HG03135 (cell line): ENCODE measurements at regions not wholly inside any gene's neighbourhood (a gene's known extent, or its start where the extent isn't known, plus 50 kb on each side); places are given as distances from the start of the nearest gene placed in this dataset.
"Not testable (repeated sequence)": the region's sequence is repeated elsewhere in the genome, so short reads cannot be mapped to it uniquely, and the experiment has no call there.

Experiments used
- ATAC-seq: cut with Tn5 transposase; IDR thresholded peaks from one replicate; pipeline ENCODE4 v1.9.1; 2021; ENCODE audit warnings: mild to moderate bottlenecking, moderate library complexity; ENCODE audit not compliant: unreplicated experiment

DNA sequence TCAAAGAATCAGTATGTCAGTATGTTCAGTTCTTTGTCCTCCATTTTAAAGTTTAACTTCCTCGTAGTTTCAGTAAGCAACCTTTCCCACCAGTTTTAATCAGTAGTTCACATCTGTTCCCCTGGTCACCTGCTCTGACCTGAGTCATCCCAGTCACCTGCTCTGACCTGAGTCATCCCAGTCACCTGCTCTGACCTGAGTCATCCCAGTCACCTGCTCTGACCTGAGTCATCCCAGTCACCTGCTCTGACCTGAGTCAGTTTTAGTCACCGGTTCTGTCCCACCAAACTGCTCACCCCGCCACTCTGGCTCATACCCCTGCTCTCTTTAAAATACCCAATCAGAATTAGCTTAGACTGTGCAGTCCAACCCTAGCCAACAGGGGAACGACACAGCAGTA, 180.1 kb upstream of the CNTN6 start:
- not testable (repeated sequence) for ATAC-seq

DNA sequence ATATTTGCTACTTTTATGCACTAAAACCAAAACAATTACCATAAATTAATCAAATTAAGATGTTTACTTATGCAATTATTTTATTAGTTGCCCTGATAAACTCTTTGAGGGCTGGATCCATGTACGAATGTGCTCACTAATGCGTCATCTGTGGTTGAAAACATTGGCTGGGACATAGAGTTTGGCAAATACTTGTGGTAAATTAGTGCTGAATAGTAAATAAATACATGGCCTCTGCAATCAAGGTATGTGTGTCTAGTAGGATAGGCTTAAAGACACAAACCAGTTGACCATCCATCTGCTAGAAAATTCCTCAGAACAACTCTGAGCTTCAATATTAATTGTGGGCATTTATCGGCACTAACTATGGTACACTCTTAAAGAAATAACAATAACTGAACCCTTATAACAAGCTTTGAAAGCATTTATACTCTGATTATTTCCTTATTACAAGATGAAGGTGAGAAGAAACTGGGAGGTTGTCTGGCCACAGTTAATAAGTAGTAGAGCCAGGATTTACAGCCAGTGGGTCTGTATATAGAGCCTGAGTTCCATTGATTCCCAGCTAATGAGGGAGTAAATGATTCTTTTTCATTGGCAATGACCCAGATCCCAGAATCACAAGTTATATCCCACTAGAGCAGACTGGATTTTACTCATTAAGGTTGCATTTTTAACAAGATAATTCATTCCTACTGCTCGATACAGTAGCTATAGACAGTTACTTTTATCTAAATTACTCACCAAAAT, 169.5 kb upstream of the CNTN6 start:
- ATAC-seq, result no peak

DNA sequence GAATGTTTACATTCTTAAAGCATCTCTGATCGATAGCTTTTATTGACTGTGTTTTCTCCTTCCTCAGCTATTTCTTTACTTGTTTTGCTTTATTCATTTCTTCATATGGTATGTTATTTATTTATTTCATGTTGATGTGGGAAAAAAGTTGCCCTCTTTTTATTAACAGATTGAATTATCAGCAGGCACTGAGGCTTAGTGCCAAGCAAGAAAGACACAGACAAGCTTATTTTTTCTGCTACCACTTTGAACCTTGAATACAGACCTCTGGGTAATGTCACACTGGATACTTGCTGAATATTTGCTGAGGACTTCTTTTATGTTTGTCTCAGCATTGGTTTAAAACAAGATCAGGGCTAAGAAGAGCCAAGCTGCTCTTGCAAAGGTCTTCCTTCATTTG, 162.0 kb upstream of the CNTN6 start:
- no peak for ATAC-seq

DNA sequence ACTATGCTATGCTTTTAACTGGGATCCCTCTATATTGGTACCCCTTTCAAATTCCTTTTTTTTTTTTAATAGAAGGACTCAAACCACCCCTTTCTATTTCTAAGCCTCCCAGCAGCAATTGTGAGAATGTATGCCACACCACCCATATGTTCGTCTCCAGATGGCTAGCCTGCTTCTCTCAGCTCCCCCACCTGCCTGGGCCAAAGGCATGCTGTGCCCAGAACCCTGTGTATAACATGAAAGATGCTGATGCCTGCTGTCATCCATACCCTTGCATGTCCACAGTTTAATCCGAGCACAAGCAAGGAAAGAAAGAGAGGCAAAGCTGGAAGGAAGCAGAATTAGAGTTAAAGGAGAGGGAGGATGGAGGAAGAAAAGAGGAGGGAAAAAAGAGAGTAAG, 159.5 kb upstream of the CNTN6 start:
- ATAC-seq, result no peak

DNA sequence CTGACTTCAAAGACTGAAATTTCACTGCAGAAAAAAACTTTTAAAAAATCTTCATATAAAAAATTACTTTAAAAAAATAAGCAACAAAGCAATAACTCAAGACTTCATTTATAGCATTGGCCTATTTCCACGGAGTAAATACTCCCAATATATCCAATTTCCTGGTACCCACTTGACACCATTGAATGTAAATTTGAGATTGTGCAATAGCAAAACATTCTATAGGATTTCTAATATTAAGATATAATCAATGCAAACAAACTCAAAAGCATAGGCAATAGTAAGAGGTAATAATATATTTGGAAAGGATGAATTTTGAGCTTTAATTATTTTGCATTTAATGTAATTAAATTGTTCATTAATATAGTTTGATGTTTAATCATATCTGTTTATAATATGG, 148.0 kb upstream of the CNTN6 start:
- no peak for ATAC-seq

DNA sequence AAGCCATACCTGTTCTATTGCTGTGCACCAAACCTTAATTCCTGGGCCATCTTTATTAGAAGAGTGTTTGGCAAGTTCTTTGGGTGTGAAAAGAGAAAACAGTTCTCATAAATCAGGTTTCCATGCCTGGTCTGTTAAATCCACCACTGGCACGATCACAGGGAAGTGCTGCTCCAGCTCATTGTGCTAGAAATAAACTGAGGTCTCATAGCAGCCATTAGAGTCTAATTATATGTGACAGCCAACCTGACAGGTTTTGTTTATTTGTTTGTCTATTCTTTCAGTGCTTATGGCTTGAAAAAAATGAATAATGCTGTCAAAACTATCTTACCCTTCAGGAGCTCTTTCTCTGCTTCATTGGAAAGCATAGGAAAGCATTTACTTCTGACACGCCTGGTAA, 147.1 kb upstream of the CNTN6 start:
- no peak for ATAC-seq

DNA sequence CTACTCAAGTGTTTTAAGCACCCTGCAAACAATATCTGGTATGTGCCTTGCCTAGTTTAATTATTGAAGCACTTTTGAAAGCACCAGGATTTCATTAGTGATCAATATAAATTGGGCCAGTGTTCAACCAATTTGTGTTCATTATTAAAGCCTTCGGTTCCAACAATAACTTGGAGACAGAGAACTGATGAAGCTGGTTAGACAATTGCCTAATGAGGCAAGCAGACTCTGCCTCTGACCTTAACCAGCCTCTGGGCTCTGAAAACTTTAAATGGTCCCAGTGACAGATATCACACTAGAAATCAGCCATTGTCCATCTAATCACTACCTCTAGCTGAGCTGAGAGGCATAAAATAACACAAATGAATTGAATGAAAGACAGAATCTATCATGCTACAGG, 139.9 kb upstream of the CNTN6 start:
- ATAC-seq, result no peak

DNA sequence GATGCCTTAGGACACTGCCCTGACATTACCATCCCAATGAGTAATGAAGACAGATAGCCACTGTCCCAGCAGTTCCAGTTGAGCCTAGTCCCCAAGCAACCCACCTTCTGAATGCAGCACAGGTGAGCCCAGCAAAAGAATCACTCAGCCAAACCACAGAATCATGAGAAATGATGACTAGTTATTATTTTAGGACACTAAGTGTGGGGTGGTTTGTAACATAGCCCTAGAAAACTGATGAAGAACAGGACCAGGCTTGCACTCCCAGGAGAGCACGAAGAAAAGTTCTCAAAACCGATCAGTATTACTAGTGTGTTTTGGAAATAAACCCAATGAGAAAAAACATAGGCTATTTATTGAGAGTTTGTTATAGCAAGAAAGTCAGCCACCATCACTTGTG, 129.6 kb upstream of the CNTN6 start:
- ATAC-seq, result no peak

DNA sequence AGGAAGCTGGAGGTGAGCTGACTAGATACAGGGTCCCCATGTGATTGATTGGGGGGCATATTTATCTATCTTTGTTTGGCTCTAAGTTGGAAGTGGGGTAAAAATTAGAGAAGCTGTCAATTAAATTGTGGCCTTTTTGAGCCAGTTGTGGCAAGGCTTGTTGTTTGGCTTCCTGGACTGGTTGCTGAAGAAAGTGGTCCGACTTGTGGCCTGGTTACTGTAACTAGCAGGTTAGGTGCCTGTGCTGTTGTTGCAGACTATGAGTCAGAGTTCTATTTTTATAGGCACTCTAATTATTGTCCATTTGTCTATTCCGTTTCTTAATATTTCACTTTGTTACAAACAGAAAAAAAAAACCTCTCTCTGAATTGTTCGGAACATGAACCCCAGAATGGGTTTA, 129.1 kb upstream of the CNTN6 start:
- no peak for ATAC-seq

DNA sequence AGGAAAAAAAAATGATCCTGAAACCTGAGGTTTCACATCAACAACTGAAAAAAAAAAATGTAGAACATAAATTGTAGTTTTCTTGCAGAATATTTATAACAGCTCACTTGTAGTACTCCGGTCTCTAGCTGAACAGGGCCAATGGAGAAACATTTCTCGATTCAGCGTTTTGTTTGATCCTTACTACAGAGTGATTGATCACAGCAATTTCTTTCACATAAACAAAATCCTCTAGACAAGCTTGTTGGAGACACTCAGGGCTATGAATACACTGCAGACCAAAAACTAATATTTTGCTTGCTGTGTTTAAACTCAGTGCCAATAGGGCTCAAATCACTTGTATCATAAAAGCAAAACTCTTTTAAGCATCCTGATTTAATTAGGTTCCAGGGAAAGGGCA, 127.0 kb upstream of the CNTN6 start:
- ATAC-seq, result no peak

DNA sequence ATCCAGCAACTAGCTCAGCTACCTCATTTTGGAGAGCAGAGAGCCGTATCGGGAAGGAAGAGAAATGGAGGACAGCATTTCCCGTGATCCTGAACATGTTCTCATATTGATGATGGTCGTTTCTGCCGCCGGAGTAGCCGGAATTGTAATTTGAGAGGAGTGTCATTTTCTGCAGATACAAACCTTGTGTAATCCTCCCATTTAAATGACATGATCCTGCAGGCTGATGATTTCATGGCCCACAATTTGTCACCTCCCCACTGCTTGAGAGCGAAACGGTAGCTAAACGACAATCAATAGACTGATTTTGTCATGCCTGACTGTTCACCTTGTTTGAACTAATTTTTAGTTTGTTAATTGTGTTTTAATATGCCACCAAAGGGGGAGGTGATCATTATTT, 126.5 kb upstream of the CNTN6 start:
- ATAC-seq, result no peak

DNA sequence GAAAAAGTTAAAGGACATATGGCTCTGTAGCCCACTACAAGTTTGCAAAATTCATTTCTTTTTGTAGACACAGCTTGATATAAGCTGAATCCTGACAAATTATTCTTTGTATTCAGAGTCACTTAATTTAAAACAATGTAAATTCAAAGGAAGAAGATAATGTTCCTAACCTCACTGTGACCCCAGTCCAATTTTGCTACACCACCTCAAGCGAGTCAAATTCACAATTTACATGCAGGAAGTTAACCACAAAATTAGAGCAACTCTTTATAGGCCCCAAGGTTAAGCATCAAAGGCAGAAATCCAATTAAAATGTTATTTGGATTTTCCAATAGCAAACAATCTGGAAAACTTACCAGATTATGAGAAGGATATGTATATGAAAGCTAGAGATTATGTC, 119.5 kb upstream of the CNTN6 start:
- no peak for ATAC-seq

DNA sequence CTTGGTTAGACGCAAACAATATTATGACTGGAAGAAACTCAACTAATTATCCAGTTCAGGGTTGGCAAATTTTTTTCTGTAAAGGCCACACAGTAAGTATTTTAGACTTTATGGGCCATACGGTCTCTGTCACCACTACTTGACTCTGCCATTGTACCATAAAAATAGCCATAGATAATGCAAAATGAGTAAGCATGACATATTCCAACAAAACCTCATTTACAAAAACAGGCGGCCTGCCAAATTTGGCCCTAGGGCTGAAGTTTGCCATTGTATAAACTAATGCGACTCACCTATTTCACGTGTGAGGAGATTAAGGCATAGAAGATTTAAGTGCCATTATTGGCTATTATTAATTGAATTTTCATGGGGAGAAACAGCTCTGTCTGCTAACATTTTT, 116.8 kb upstream of the CNTN6 start:
- ATAC-seq, result no peak

DNA sequence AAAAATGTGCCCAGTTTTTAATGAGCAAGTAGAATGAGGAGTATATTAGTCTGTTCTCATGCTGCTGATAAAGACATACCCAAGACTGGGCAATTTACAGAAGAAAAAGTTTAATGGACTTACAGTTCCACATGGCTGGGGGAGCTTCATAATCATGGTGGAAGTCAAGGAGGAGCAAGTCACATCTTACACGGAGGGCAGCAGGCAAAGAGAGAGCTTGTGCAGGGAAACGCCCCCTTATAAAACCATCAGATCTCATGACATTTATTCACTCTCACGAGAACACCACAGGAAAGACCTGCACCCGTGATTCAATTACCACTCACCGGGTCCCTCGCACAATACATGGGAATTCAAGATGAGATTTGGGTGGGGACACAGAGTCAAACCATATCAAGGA, 111.7 kb upstream of the CNTN6 start:
- no peak for ATAC-seq

DNA sequence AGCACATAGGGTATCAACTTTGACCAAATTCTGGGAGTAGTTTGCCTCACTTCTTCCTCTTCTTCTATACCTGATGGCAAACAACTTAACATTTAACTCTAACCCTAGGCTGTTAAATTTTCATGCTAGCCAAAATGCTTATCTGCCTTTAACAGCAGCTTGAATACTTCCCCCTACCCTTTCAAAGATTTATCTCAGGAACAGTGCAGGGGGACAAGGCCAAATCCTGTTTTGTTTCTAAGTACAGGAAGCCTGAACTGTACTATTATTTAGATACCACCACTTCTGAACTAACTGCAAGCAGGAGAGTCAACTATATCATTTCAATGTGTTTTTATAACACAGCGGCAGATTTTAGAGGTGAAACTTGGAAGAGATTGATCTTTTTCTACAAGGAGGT, 104.0 kb upstream of the CNTN6 start:
- ATAC-seq, result no peak

DNA sequence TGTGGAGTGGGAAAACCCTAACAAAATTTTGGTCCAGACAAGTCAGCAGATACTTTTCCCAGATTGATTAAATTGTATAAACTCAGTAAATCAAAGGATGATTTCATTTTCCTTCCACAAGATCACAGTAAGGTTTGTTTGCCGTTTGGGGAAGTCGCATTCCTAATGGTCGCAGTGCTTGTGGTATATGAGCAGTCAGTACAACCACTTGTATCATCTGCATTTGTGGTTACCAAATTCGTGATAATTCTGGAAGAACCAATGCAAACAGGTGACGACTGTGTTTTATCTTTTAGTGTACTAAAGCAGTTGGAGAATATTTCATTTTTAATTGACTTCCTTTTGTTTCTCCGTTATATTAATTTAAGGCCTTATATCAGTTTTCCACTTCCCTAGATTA, 100.0 kb upstream of the CNTN6 start:
- no peak for ATAC-seq

DNA sequence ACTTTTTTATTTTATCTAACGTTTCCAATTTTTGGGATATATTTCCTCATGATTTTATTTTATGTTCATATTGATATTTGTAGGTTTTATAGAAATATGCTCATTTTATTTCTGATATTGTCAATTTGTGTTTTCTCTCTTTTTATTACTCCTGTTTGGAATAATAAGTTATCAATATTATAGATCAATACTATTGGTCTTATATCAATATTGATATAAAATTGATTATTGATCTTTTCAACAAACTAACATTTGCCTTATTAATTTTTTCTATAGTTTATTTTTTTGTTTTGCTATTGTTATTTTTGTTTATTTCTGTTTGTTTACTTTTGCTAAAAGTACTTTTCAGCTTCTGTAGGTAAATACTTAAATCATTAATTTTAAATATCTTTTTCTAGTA, 90.8 kb upstream of the CNTN6 start:
- ATAC-seq, result no peak

DNA sequence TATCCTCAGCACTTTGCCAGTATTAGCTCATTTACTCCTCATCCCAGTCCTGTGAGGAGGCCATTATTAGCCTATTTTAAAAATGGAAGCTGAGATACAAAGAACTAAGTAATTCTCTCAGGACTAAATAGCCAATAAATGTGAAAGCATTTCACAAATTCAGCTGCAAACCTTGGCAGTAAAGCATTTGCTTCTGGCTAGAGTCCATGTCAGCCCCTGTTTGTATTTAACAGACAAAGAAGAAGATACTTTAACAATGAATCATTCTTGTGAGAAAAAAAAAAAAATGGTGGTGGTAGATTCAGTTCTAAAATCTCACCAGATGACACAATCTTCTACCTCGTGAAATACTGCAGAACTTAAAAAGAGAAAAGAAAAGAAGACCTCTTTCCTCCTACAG, 85.0 kb upstream of the CNTN6 start:
- no peak for ATAC-seq

DNA sequence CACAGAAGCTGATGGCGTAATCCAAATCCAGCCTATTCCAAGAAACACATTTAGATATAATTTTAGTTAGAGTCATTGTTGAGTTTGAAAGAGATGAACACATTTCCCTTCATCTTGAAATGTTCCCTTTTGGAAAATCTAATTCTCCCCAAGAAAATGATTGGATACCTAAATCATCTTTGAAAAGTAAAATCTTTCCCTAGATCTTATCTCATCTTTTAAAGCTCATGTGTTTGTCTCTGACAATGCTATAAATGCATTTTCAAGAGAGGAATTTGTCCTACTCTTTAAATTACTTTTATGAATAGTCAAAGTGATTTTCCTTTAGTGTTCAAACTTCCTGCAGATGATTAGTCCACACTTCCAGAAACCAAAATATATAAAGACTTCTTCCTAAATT, 82.6 kb upstream of the CNTN6 start:
- ATAC-seq, result no peak

DNA sequence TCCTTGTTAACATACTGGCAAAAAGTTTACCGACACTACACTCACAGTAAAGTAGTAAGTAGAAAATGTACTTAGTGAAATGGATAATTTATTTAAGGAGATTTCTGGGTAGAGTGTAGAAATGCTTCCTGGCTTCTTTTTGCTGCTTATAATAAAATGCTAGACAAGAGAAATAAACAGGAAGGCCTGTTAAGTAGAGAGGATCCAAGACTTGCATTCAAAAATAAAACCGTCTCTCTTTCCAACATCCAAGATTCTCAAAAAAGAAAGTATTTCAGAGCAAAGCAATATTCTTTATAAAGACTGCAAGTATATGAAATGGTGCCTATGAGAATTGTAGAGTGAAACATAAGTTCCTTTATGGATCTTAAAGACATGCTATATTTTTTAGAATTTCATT, 77.0 kb upstream of the CNTN6 start:
- no peak for ATAC-seq

DNA sequence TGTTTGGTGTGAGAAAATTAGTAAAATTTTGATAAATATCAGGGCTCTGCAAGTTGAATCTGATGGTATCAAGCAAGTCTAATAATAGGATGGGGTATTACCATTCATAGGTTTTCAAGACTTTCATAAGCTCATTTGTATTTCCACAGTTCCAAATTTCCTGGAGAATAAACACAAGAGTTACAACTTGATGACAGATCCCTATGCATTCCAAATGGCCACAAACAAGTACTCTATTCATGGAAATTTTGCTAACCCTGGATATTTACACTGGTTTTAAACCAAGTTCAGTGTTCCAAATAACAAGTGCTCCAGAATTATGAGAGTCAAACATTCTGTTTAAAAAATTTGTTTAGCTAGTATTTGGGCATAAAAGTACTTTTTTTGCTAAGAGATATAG, 75.0 kb upstream of the CNTN6 start:
- ATAC-seq, result no peak

DNA sequence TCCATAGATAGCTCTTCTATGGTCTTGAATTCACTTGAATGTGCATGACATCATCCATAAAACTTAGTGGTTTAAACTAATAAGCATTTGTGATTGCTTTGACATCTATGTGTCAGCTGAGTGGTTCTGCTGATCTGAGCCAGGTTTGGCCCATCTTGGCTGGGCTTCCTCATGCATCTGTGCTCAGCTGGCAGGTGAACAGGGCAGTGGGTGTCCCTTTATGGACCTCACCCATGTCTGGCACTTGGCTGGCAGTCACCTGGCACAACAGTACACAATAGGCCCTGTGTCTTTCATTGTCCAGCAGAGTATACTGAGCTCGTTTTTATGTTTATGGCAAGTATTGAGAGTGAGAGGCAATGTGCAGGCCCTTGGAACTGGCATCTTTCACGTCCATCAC, 73.7 kb upstream of the CNTN6 start:
- ATAC-seq, result no peak

DNA sequence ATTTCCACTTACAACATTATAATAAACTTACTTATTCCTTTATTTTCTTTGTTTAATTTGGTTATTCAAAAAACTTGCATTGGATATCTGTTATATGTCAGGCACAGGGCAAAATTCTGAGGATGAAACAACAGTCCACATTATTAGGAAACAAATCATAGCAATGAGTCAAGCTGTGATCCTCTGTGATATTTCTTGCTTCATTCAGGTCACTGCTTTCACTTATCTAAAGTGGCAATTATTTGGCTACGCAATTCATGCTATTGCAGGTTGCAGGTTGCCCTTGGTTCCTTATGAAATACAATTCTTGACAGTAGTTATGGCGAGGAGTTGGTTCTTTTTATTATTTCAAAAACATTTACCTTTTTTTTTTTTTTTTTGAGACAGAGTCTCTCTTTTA, 66.4 kb upstream of the CNTN6 start:
- no peak for ATAC-seq
